GM21619 (cell line): ENCODE measurements at regions not wholly inside any gene's neighbourhood (a gene's known extent, or its start where the extent isn't known, plus 50 kb on each side); places are given as distances from the start of the nearest gene placed in this dataset.

Source experiments
- ATAC-seq: cut with Tn5 transposase; IDR thresholded peaks from one replicate; pipeline ENCODE4 v1.9.1; 2021; ENCODE audit not compliant: unreplicated experiment

GRCh38 chr12:87930033-87930432 lies 99.2 kb downstream of the C12orf50 start:
- ATAC-seq: no peak

GRCh38 chr12:87929346-87929745 lies 99.9 kb downstream of the C12orf50 start:
- ATAC-seq: no peak

GRCh38 chr12:87928031-87928430 lies 101.2 kb downstream of the C12orf50 start:
- ATAC-seq: no peak

DNA sequence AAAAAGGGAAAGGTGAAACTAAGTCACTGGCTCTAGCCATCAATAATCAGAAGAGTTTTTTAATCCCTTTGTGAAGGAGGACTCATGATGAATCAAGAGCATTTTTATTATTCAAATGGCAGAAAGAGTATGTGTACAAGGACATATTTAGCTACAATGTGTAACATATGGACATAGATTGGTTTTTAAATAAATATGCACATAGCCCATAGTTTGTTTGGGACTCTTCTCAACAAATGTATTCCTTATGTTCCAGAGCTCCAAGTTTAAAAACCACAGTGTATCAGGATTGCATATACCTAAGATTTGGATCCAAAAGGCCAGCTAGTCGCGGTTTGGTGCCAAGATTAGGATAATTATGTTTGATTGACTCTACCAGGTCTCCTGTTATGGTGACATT lies 104.2 kb downstream of the C12orf50 start:
- ATAC-seq: no peak

GRCh38 chr12:87924149-87924548 lies 105.1 kb downstream of the C12orf50 start:
- no peak for ATAC-seq

DNA sequence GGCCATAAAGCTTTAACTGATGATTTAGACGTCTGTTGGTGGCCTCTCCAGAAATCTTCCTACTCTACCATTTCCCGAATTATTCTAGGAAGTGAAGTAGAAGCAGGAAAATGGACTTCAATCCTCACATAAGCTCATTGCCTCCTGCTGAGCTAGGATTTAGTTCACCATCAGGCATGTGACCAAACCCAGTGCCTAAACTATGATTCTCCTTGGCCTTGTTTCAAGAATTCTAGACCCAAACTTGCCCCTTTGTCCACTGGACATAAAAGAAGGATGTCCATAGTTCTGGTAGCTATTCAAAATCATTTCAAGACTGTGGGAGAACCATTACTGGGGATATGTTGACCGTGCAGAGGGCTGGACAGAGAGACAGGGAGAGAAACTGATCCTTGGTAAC lies 105.8 kb downstream of the C12orf50 start:
- ATAC-seq: no peak

- ATAC-seq: no peak
These were observed 106.5 kb downstream of the C12orf50 start for GRCh38 chr12:87922736-87923135.

- ATAC-seq: no peak
These were observed 107.6 kb downstream of the C12orf50 start for GRCh38 chr12:87921621-87922020.

- ATAC-seq: no peak
These were observed 109.1 kb downstream of the C12orf50 start for GRCh38 chr12:87920139-87920538.

DNA sequence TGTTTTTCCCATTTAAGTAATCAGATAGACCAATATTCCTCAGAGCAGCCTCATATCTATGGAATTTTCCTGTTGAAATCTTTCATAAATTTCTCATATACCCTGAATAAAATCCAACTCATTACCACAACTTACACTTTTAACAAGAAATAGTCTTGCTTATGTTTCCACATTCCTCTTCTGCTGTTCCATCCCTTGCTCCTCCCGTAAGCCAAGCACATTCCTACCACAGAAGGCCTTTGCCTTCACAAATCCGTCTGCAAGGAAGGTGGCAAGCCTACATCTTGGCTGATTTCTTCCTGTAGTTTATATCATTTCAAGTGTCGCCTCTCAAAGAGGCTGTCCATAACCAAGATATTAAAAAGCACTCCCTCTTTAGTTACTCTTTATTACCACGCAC lies 127.7 kb downstream of the C12orf50 start:
- no peak for ATAC-seq

- no peak for ATAC-seq
These were observed 131.5 kb downstream of the C12orf50 start for GRCh38 chr12:87897662-87898061.

DNA sequence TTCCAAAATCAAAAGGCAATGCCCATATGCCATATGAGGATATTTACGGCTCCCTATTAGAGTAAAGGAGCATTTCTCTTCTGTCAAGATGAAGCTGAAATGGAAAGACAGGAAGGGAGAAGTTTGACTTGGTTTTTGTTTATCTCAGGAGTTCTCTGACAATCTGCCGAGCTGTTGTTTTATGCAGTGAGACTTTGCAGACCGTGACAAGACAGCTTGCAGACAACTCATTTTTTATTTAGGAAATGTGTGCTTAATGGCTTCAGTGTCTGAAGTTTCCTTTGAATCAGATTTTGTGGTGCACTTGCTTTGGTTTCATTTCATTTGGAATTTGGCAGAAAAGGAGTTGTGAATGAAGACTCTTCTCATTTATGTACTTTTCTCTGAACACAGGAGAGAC lies 145.4 kb downstream of the C12orf50 start:
- no peak for ATAC-seq

- no peak for ATAC-seq
These were observed 150.1 kb downstream of the C12orf50 start for GRCh38 chr12:87879141-87879540.

GRCh38 chr12:87870493-87871460 lies 158.4 kb downstream of the C12orf50 start:
- ATAC-seq: no peak

DNA sequence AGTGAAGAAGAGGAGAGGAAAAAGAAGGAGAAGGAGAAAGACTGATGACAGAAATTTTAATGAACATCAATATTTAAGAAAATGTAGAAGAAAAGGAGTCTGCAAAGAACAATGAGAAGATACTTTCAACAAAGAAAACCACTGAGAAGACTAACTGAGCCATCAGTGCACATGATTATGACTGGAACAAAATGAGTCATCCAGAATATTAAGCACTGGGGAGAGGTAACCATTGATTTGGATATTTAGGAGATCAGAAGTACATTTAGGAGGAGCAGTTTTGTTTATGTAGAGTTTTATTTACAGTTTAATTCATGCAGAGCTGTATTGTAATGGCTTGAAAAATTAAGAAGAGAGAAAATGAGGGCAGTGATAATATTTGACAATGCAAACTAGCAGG lies 159.1 kb downstream of the C12orf50 start:
- ATAC-seq: no peak

- peak; percentile 46 for ATAC-seq
These were observed 162.5 kb downstream of the C12orf50 start for GRCh38 chr12:87866578-87867292.

DNA sequence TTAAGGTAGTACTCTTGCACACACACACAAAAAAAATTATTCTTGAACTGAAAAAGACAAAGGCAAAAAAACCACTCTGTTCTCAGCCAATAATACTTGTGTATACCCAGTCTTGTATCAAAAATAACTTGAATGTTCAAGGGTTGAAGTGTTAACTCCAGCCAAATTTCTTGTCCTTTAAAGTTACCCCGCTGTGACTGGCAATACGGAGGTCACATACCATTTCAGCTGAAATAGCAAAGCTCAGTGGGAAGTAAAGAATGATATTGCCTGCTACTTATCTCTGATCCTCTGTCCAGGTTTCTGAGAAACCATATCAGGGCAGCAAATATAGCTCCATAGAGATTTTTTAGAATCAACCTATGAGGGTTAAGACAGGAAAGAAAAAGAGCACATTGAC lies 167.4 kb downstream of the C12orf50 start:
- ATAC-seq: no peak

- ATAC-seq: no peak
These were observed 175.7 kb downstream of the C12orf50 start for GRCh38 chr12:87853448-87854003.

DNA sequence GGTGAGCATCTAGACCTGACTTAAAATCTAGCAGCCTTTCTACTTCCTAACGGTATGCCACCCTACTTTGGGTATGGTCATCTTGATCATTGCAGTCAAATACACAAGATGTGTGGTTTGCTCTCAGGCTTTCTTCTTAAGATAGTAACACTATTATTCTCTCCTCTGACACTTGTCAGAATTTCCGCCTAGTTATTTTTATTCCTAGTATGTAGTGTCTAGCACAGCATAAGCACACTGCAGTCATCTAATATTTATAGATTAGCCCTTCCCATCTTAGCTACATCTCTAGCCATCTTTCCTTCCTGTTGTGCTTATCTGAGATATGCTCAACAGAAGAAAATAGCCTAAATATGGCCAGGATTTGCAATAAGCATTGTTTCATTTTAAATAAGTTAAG lies 180.1 kb downstream of the C12orf50 start:
- no peak for ATAC-seq

- peak; percentile 68 for ATAC-seq
These were observed 180.8 kb downstream of the C12orf50 start for GRCh38 chr12:87848248-87848868.

DNA sequence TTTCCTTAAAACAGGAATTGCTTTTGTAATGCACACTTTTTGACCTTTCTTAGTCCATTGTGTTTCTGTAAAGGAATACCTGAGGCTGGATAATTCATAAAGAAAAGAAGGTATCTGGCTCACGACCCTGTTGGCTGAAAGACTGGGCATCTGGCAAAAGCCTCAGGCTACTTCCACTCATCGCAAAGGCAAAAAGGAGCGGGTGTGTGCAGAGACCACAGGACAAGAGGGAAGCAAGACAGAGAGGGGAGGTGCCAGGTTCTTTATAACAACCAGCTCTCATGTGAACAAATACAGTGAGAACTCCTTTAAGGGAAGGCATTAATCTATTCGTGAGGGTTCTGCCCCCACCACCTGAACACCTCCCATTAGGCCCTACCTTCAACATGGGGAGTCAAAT lies 182.1 kb downstream of the C12orf50 start:
- no peak for ATAC-seq
